Lower lobe of right lung (tissue), 2 donors: ENCODE measurements at regions not wholly inside any gene's neighbourhood (a gene's known extent, or its start where the extent isn't known, plus 50 kb on each side); places are given as distances from the start of the nearest gene placed in this dataset.

Experiments used
- ATAC-seq, 2 donors: fragments of 200-7000 bp; cut with Tn5 transposase; one replicate each; pipeline ENCODE4 v1.9.1; 2020 to 2022; ENCODE audit warnings: mild to moderate bottlenecking in 2 of 2, moderate library complexity in 2 of 2
- DNase-seq: peaks from one replicate; pipeline ENCODE4 v3.0.0-alpha.2; 2020
- H3K27ac ChIP-seq: fragments of 200-600 bp; one replicate; pipeline ENCODE4 v1.8.0; 2022
- H3K27me3 ChIP-seq: fragments of 200-600 bp; one replicate; pipeline ENCODE4 v1.8.0; 2022; ENCODE audit warnings: low read depth
- H3K36me3 ChIP-seq: fragments of 200-600 bp; one replicate; pipeline ENCODE4 v1.8.0; 2022; ENCODE audit warnings: mild to moderate bottlenecking
- H3K4me1 ChIP-seq: fragments of 200-600 bp; one replicate; pipeline ENCODE4 v1.8.0; 2022
- H3K4me3 ChIP-seq: fragments of 200-600 bp; one replicate; pipeline ENCODE4 v1.8.0; 2022; ENCODE audit warnings: mild to moderate bottlenecking
- H3K9me3 ChIP-seq: fragments of 200-600 bp; one replicate; pipeline ENCODE4 v1.8.0; 2022
- intact Hi-C: fragments of 100-400 bp; cut with DNase I; formaldehyde crosslinking; loops from one replicate; pipeline ENCODE4 v1.11.0; 2022
- TF ChIP-seq, protein P1 (sequence below): fragments of 200-600 bp; IDR thresholded peaks from one replicate; pipeline ENCODE4 v1.8.0; 2022; ENCODE audit warnings: antibody characterized with exemption, mild to moderate bottlenecking
- donor health status: DM: no; HTN: yes; CAD: no; lungs with severe emphysema.

GRCh38 chr5:40221255-40221654 lies 458.5 kb upstream of the PTGER4 start:
- TF ChIP-seq, protein P1, sequence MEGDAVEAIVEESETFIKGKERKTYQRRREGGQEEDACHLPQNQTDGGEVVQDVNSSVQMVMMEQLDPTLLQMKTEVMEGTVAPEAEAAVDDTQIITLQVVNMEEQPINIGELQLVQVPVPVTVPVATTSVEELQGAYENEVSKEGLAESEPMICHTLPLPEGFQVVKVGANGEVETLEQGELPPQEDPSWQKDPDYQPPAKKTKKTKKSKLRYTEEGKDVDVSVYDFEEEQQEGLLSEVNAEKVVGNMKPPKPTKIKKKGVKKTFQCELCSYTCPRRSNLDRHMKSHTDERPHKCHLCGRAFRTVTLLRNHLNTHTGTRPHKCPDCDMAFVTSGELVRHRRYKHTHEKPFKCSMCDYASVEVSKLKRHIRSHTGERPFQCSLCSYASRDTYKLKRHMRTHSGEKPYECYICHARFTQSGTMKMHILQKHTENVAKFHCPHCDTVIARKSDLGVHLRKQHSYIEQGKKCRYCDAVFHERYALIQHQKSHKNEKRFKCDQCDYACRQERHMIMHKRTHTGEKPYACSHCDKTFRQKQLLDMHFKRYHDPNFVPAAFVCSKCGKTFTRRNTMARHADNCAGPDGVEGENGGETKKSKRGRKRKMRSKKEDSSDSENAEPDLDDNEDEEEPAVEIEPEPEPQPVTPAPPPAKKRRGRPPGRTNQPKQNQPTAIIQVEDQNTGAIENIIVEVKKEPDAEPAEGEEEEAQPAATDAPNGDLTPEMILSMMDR, result no peak

DNA sequence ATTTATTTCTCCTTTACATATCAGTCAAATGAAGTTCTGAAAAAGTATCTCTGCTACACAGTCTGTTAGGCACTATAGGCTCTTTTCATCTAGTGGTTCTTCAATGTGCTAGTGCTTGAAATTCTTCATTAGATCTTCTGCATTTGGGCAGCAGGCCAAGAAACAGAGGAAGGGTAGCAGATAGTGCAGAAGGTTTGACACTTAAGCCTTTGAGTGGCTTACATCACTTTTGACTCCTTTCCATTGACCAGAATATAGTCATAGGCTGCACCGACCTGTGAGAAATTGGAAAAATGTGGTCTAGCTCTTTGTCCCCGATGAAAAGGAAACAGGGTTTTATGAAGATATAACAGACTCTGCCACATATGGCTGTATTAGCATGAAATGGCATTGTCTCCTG lies 459.5 kb upstream of the PTGER4 start:
- H3K36me3 ChIP-seq, result no peaks in the 10 kb centered on the region
- DNase-seq (no peak), ATAC-seq (no peak)
- TF ChIP-seq, protein P1, result no peak
- H3K27me3 ChIP-seq, result no peaks in the 10 kb centered on the region
- no peak overlapping the region for H3K27ac ChIP-seq
- H3K9me3 ChIP-seq, result no peaks in the 10 kb centered on the region
- intact Hi-C loops, result no loop called here
- H3K4me1 ChIP-seq, result no peaks in the 10 kb centered on the region
- H3K4me3 ChIP-seq, result no peak overlapping the region

More at GRCh38 chr5:40221255-40221654, 458.5 kb upstream of the PTGER4 start:
- no peak for DNase-seq
- Histone ChIP-seq H3K4me1 (no peaks in the 10 kb centered on the region), H3K27me3 (no peaks in the 10 kb centered on the region), H3K4me3 (no peak overlapping the region), H3K27ac (no peak overlapping the region), H3K9me3 (no peaks in the 10 kb centered on the region), H3K36me3 (no peaks in the 10 kb centered on the region)
- intact Hi-C loops, result no loop called here
- no peak for ATAC-seq

DNA sequence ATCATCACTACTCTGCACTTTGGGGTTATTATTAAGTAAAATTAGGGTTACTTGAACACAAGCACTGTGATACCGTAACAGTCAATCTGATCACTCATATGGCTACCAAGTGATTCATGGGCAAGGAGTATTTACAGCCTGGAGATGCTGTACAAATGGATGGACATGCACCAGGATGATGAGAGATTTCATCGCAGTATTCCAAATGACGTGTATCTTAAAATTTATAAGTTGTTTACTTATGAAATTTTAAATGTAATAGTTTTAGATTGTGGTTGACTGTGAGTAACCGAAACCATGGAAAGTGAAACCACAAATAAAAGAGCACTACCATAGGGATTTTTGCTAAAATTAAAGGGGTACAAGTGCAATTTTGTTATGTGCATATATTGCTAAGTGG lies 462.2 kb upstream of the PTGER4 start:
- no peaks in the 10 kb centered on the region for H3K4me1 ChIP-seq
- DNase-seq, result no peak
- TF ChIP-seq, protein P1, result no peak
- no peak for ATAC-seq
- intact Hi-C loops, result no loop called here
- H3K9me3 ChIP-seq, result no peaks in the 10 kb centered on the region
- H3K36me3 ChIP-seq, result no peaks in the 10 kb centered on the region
- no peaks in the 10 kb centered on the region for H3K27me3 ChIP-seq
- H3K27ac ChIP-seq, result no peak overlapping the region
- no peak overlapping the region for H3K4me3 ChIP-seq

DNA sequence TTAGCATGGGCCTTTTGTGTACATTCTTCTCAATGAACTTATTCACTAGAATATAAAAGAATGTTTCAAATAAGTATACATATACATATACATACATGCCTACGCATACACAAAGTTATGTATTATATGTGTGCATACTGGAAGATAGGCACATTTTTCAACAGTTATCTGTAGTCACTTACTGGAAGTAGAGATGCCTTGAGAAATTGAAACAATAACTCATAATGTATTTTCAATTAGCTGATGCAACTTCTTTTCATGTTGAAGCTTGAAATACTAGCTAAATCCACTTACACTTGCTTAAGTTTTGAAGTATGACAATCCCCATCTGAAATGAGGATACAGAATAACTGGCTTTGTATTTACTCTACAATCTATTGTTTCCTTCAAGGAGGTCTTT lies 469.0 kb upstream of the PTGER4 start:
- ATAC-seq (no peak), DNase-seq (no peak)
- H3K4me3 ChIP-seq, result no peak overlapping the region
- H3K9me3 ChIP-seq, result no peaks in the 10 kb centered on the region
- H3K27ac ChIP-seq, result no peak overlapping the region
- no peaks in the 10 kb centered on the region for H3K36me3 ChIP-seq
- TF ChIP-seq, protein P1, result no peak
- no peaks in the 10 kb centered on the region for H3K4me1 ChIP-seq
- intact Hi-C loops, result no loop called here
- no peaks in the 10 kb centered on the region for H3K27me3 ChIP-seq

DNA sequence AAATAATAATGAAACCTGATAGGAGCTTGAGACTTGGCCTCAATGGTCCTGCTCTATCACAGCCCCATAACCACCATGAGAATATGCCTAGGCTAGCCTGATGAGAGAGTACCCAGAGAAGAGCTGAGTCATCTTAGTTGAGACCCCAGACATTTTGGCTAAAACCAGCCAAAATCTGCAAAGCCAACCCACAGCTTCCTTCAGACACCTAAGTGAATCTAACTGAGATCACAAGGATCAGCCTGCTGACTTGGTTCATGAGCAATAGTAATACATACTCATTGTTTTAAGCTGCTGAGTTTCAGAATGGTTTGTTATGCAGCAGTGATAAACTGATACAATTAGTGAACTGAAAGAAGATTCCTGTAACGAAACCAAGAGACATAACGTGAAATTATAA lies 473.7 kb upstream of the PTGER4 start:
- ATAC-seq (no peak), DNase-seq (no peak)
- intact Hi-C loops, result no loop called here
- TF ChIP-seq, protein P1, result no peak
- H3K9me3 ChIP-seq, result peaks cover 4% of the 10 kb centered on the region
- no peak overlapping the region for H3K4me3 ChIP-seq
- H3K4me1 ChIP-seq, result peaks cover 4% of the 10 kb centered on the region
- no peaks in the 10 kb centered on the region for H3K27me3 ChIP-seq
- no peaks in the 10 kb centered on the region for H3K36me3 ChIP-seq
- no peak overlapping the region for H3K27ac ChIP-seq

DNA sequence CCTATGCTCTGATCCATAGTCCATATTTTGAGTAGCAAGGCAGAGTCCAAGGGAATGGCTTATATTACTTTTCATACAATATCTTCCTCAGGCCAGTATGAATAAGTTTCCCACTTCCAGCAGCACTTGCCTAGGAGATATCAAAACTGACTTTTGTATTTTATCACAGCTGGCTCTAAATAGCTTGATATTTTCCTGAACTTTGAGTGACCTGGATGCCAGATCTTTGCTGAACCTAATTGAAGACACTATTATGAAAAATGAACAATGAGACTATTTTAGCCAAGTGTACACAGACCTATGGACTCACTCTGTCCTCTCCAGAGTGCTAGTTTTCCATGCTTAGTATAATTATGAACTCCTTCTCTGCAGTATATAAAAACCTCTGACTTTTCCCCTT lies 475.6 kb upstream of the PTGER4 start:
- intact Hi-C loops, result no loop called here

More for the DNA sequence above, 475.6 kb upstream of the PTGER4 start:
- TF ChIP-seq, protein P1, result no peak
- H3K27me3 ChIP-seq, result no peaks in the 10 kb centered on the region
- H3K27ac ChIP-seq, result no peak overlapping the region
- H3K9me3 ChIP-seq, result peaks cover 6% of the 10 kb centered on the region
- peaks cover 4% of the 10 kb centered on the region for H3K4me1 ChIP-seq
- H3K4me3 ChIP-seq, result no peak overlapping the region
- H3K36me3 ChIP-seq, result no peaks in the 10 kb centered on the region
- no peak for ATAC-seq
- no peak for DNase-seq
